ENCODE measurements at regions not wholly inside any gene's neighbourhood (a gene's known extent, or its start where the extent isn't known, plus 50 kb on each side); places are given as distances from the start of the nearest gene placed in this dataset.

- Mint-ChIP-seq H3K4me3 (no peak overlapping the region), H3K4me1 (peaks cover 8% of the 10 kb centered on the region), H3K9me3 (peaks cover 10% of the 10 kb centered on the region), H3K27ac (no peak overlapping the region), H3K27me3 (ENCODE audit: low read depth) (no peaks in the 10 kb centered on the region), H3K36me3 (ENCODE audit: low read depth) (no peaks in the 10 kb centered on the region)
- no peak for TF ChIP-seq CTCF (IDR thresholded peaks at IDR 0.05; ENCODE audit: unreplicated experiment in 3 of 3)
Measured at GRCh38 chrX:39709364-39709763, 388.4 kb downstream of the BCOR start.

GRCh38 chrX:39709812-39710211 is 387.9 kb downstream of the BCOR start:
- Mint-ChIP-seq H3K27me3 (ENCODE audit: low read depth) (no peaks in the 10 kb centered on the region), H3K27ac (no peak overlapping the region), H3K4me3 (no peak overlapping the region), H3K36me3 (ENCODE audit: low read depth) (no peaks in the 10 kb centered on the region), H3K9me3 (peaks cover 10% of the 10 kb centered on the region), H3K4me1 (peaks cover 8% of the 10 kb centered on the region)
- TF ChIP-seq CTCF (IDR thresholded peaks at IDR 0.05; ENCODE audit: unreplicated experiment in 3 of 3) = no peak

- no peak for TF ChIP-seq CTCF (IDR thresholded peaks at IDR 0.05; ENCODE audit: unreplicated experiment in 3 of 3)
- Mint-ChIP-seq H3K4me1 (no peaks in the 10 kb centered on the region), H3K27ac (no peak overlapping the region), H3K36me3 (ENCODE audit: low read depth) (no peaks in the 10 kb centered on the region), H3K27me3 (ENCODE audit: low read depth) (no peaks in the 10 kb centered on the region), H3K4me3 (no peak overlapping the region), H3K9me3 (peaks cover 10% of the 10 kb centered on the region)
Measured at GRCh38 chrX:39710776-39711175, 387.0 kb downstream of the BCOR start.

- Mint-ChIP-seq H3K36me3 (ENCODE audit: low read depth) (no peaks in the 10 kb centered on the region), H3K4me3 (no peak overlapping the region), H3K27me3 (ENCODE audit: low read depth) (no peaks in the 10 kb centered on the region), H3K4me1 (no peaks in the 10 kb centered on the region), H3K9me3 (peaks cover 4% of the 10 kb centered on the region), H3K27ac (peak overlapping the region in 1 of 3 experiments; percentile 9)
- TF ChIP-seq CTCF (IDR thresholded peaks at IDR 0.05; ENCODE audit: unreplicated experiment in 3 of 3) = no peak
Measured at GRCh38 chrX:39714471-39714870, 383.3 kb downstream of the BCOR start.

DNA sequence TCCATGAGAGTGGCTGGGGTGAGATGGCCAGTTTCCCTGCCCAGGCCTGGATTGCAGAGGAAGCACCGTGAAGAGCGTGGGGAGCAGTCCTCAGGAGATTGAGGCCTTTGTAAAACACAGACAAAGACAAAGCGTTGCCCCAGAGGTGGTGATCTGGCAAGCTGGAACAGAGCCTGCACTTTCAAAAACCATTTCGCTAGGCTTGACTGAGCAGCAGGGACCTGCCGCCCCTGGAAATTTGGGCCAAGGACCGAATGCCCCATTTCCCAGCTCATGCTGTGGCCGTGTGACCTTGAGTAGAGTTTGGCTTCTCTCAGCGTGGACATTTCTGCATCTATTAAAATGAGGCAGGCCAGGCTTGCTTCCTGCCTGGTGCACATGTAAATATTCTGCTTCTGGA is 381.4 kb downstream of the BCOR start:
- Mint-ChIP-seq H3K4me3 (no peak overlapping the region), H3K27ac (peak overlapping the region; percentile 63 to 75 (median 68)), H3K27me3 (ENCODE audit: low read depth) (no peaks in the 10 kb centered on the region), H3K4me1 (peaks cover 9% of the 10 kb centered on the region), H3K9me3 (peaks cover 8% of the 10 kb centered on the region), H3K36me3 (ENCODE audit: low read depth) (no peaks in the 10 kb centered on the region)
- no peak for TF ChIP-seq CTCF (IDR thresholded peaks at IDR 0.05; ENCODE audit: unreplicated experiment in 3 of 3)

DNA sequence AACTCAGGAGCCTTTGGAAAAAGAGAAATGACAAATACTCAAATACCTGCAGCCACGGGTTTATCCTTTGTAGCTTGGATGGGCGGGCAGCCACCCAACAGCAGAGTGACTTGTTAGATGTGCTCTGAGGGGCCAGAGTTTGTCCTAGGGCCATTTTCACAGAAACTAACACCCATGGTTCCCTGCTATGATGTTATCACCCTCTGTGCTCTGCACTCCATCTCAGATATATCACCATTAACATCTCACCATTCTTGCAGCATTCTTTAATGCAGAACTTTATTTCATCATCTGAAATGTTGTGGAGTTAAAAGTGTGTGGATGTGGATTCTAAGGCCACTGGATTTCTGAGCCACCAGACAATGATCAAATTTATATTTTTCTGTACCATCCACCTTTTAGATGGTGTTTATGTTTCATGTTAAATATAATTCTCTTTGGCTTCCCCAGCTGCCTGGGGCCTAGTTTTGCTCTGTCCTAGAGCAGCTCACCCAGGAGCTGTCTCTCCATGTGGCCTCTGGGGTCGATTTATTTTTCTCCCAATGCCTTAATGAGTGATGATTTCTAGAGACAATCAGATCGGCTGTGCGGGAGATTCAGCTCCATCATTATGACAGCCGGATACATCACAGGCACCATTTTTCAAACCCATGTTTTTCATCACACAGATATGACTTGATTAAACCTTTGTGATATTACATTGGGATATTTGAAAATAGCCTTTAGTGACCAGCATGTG is 380.8 kb downstream of the BCOR start:
- Mint-ChIP-seq H3K4me1 (peaks cover 14% of the 10 kb centered on the region), H3K36me3 (ENCODE audit: low read depth) (no peaks in the 10 kb centered on the region), H3K27ac (peak overlapping the region in 2 of 3 experiments; percentile 63 to 75), H3K27me3 (ENCODE audit: low read depth) (no peaks in the 10 kb centered on the region), H3K9me3 (peaks cover 9% of the 10 kb centered on the region), H3K4me3 (no peak overlapping the region)
- TF ChIP-seq CTCF (IDR thresholded peaks at IDR 0.05; ENCODE audit: unreplicated experiment in 3 of 3) = no peak

All from nephron (organoid).